Mucosa of descending colon (tissue), 3 donors: ENCODE measurements at regions not wholly inside any gene's neighbourhood (a gene's known extent, or its start where the extent isn't known, plus 50 kb on each side); places are given as distances from the start of the nearest gene placed in this dataset.
"Not testable (repeated sequence)": the region's sequence is repeated elsewhere in the genome, so short reads cannot be mapped to it uniquely, and the experiment has no call there.

Source experiments
- ATAC-seq: fragments of 200-7000 bp; cut with Tn5 transposase; one replicate; pipeline ENCODE4 v1.9.1; 2020; ENCODE audit warnings: mild to moderate bottlenecking, moderate library complexity
- DNase-seq, 3 donors: peaks; one replicate each; pipeline ENCODE4 v3.0.0-alpha.2; 2020
- H3K36me3 ChIP-seq: fragments of 200-600 bp; one replicate; pipeline ENCODE4 v1.8.0; 2021; ENCODE audit warnings: low read depth, mild to moderate bottlenecking
- H3K4me1 ChIP-seq: fragments of 200-600 bp; one replicate; pipeline ENCODE4 v1.8.0; 2021; ENCODE audit warnings: low read depth, mild to moderate bottlenecking
- H3K4me3 ChIP-seq: fragments of 200-600 bp; one replicate; pipeline ENCODE4 v1.8.0; 2021; ENCODE audit warnings: mild to moderate bottlenecking
- H3K9me3 ChIP-seq: fragments of 200-600 bp; one replicate; pipeline ENCODE4 v1.8.0; 2021; ENCODE audit warnings: mild to moderate bottlenecking
- intact Hi-C, 2 donors: fragments of 100-400 bp; cut with DNase I in 1 of 2; cut with micrococcal nuclease in 1 of 2; formaldehyde crosslinking; loops; one replicate each; pipeline versions ENCODE4 v1.11.0 to v1.11.1; 2022; cut with DNase I, micrococcal nuclease
- TF ChIP-seq, protein P1 (sequence below): fragments of 200-600 bp; IDR thresholded peaks from one replicate; pipeline ENCODE4 v1.8.0; 2022; ENCODE audit warnings: antibody characterized with exemption, mild to moderate bottlenecking
- donor health status: DM: no; HTN: no; CAD: no; lungs with moderate emphysema.
- donor health status: DM: no; HTN: no; CAD: no.
- donor health status: DM: no; HTN: yes; CAD: no.

DNA sequence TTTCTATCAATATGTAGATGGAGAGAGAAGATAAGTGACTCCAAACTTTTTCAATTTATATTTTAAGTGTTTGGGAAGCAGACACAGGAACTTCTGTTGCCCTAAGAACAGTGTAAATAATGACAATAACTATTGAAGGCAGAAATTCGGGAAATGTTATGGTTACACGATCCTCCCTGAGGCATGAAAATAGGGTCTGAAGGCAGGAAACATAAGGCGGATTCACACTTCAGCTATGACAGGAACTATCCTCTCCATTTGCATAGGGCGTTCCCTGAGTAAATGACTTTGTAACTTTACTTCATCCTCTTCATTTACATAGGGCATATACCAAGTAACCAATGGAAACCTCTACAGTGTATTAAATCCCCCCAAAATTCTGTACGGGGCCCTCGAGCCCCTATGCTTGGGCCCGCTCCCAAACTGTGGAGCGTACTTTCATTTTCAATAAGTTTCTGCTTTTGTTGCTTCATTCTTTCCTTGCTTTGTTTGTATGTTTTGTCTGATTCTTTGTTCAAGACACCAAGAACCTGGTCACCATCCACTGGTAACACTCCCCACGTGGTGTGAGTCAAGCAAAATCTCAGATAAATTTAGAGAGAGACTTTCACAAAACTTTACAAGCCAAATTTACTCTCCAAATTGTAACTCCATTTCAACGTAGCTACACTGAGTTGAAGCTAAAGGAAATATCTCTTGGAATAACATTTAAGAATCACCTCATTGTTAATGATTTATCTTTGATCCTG is 2504.3 kb downstream of the ARAP2 start:
- no peaks in the 10 kb centered on the region for H3K36me3 ChIP-seq
- intact Hi-C loops: no loop called here
- no peaks in the 10 kb centered on the region for H3K4me1 ChIP-seq
- peaks cover 25% of the 10 kb centered on the region for H3K9me3 ChIP-seq
- no peak overlapping the region for H3K4me3 ChIP-seq
- ATAC-seq: no peak
- TF ChIP-seq, protein P1, sequence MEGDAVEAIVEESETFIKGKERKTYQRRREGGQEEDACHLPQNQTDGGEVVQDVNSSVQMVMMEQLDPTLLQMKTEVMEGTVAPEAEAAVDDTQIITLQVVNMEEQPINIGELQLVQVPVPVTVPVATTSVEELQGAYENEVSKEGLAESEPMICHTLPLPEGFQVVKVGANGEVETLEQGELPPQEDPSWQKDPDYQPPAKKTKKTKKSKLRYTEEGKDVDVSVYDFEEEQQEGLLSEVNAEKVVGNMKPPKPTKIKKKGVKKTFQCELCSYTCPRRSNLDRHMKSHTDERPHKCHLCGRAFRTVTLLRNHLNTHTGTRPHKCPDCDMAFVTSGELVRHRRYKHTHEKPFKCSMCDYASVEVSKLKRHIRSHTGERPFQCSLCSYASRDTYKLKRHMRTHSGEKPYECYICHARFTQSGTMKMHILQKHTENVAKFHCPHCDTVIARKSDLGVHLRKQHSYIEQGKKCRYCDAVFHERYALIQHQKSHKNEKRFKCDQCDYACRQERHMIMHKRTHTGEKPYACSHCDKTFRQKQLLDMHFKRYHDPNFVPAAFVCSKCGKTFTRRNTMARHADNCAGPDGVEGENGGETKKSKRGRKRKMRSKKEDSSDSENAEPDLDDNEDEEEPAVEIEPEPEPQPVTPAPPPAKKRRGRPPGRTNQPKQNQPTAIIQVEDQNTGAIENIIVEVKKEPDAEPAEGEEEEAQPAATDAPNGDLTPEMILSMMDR: no peak
- DNase-seq: no peak

DNA sequence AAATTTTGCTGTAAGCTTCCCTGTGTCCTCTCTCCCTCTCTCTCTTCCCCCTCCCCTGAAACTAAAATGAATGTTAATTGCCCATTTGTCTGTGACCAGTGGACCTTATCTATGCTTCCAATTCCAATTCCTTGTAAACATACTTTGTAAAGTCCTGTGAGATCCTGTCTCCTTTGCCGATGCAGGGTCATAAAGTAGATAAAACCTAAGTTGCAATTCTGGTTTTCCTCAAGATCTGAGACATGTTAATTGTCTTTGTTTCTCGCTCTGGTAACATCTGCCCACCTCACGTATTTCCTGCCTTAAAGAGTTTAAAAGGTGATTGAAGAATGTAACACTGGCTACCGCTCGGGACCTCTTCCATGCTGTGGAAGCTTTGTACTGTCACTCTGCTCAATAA is 2503.4 kb downstream of the ARAP2 start:
- ATAC-seq, H3K4me1 ChIP-seq, H3K36me3 ChIP-seq, H3K4me3 ChIP-seq, DNase-seq, intact Hi-C loops: not testable (repeated sequence)
- H3K9me3 ChIP-seq: peaks cover 25% of the 10 kb centered on the region

DNA sequence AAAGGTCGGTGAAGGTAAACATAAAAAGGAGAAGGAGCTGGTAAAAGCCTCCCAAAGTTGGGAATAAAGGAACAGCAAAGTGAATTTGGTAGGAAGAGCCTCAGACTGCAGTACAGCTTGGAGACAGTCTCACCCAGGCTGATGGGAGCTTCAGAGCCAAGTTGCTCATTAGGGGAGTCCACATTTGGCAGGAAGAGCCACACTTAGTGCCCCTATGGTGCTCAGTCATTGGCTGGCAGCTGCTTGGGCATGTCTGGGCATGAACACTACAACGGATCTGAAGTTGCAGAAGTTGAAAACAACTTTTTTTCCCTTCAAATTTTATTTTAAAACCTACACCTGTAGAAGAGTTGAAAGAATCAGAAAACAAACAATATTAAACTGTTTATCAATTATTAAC is 2497.3 kb downstream of the ARAP2 start:
- Histone ChIP-seq H3K4me3 (no peak overlapping the region), H3K36me3 (no peaks in the 10 kb centered on the region), H3K4me1 (no peaks in the 10 kb centered on the region), H3K9me3 (peaks cover 18% of the 10 kb centered on the region)
- ATAC-seq: no peak
- intact Hi-C loops: no loop called here
- TF ChIP-seq, protein P1: no peak
- no peak for DNase-seq

DNA sequence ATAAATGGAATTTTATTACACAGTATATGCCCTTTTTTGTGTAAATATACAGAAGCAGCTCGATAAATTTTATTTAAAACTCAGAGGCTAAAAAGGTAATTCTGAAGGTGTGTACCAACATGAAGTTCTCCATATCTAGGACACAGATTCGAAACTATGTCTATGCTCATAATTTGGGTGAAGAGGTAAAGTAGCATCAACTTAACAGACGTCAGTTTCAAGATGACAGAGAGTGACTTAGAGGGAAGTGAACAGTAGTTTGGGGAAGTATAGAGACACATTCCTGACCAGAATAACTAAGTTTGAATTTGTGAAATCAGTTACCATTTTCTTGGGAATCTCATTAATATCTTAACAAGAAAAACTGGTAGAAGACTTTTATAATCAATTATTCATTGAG is 2493.3 kb downstream of the ARAP2 start:
- ATAC-seq (no peak), DNase-seq (no peak)
- intact Hi-C loops: no loop called here
- TF ChIP-seq, protein P1: no peak
- H3K9me3 ChIP-seq: peaks cover 14% of the 10 kb centered on the region
- no peak overlapping the region for H3K4me3 ChIP-seq
- H3K36me3 ChIP-seq: no peaks in the 10 kb centered on the region
- no peaks in the 10 kb centered on the region for H3K4me1 ChIP-seq

DNA sequence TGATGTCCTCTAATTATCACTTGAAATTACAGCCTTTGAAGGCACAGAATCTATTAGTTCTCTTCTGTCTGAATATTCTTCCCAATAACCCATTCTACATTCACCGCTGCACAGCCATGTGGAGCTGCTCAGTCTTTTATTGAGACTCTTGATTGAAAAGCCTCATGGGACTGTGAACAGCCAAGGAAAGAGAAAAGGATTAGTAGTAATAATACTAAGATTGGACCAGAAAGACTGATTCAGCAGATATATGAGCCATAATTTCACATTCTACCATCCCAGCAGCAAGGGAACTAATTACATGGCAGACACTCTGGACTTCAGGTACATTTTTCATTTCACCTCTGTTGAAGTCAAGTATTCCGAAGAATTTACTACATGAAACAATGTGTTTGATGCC is 2471.7 kb downstream of the ARAP2 start:
- TF ChIP-seq, protein P1: no peak
- ATAC-seq (no peak), DNase-seq (no peak)
- Histone ChIP-seq H3K9me3 (peaks cover 26% of the 10 kb centered on the region), H3K4me1 (no peaks in the 10 kb centered on the region), H3K4me3 (no peak overlapping the region), H3K36me3 (no peaks in the 10 kb centered on the region)
- intact Hi-C loops: no loop called here

DNA sequence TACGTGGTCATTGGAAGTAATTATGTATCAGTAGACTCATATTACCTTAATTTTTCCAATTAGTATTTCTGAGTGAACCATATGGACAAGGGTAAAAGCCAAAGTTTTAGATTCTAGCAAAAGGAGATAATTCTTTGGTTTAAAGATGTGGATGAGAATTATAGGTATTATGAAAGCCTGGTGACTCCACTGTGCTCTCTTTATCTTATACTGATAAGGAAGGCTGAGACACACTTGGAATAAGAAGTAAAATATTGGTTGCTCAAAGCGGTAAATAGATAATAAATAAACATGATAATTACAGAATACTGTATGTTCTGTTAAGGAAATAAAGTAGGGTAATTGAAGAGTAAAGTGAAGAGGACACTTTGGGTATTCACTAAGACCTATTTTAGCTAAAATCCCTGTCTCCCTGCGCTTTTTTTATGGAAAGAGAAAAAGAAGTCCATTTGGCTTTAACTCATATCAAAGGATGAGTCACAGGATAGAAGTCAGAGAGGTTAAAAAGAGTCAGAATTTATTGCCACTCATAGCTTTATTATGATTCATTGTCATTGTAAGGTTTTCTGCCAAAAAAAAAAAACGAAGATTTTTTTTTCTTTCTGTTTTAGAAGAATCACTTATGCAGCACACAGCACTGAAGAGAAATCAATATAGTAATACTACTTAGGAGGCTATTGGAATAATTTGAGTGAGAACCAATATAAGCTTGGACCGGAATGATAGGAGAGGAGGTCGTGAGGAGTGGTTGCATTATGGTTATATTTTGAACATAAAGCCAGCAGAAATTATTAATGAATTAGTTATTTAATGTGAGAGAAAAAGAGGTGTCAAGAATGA is 2463.1 kb downstream of the ARAP2 start:
- Histone ChIP-seq H3K4me1 (no peaks in the 10 kb centered on the region), H3K4me3 (no peak overlapping the region), H3K9me3 (peaks cover 11% of the 10 kb centered on the region), H3K36me3 (no peaks in the 10 kb centered on the region)
- DNase-seq: no peak
- intact Hi-C loops: no loop called here
- TF ChIP-seq, protein P1: no peak
- no peak for ATAC-seq
